ENCODE measurements at regions not wholly inside any gene's neighbourhood (a gene's known extent, or its start where the extent isn't known, plus 50 kb on each side); places are given as distances from the start of the nearest gene placed in this dataset.

GRCh38 chr10:80909254-80909653 is 371.6 kb downstream of the SH2D4B start:
- TF ChIP-seq CSDC2 (CRISPR knock-in tag; IDR thresholded peaks at IDR 0.05) (no peak), ZFP3 (CRISPR knock-in tag; IDR thresholded peaks at IDR 0.05) (no peak), ISL1 (CRISPR knock-in tag; IDR thresholded peaks at IDR 0.05) (no peak), ZNF8 (CRISPR knock-in tag; IDR thresholded peaks at IDR 0.05) (no peak), ZNF70 (CRISPR knock-in tag; IDR thresholded peaks at IDR 0.05) (no peak), GLIS3 (CRISPR knock-in tag; IDR thresholded peaks at IDR 0.05) (no peak), PATZ1 (CRISPR knock-in tag; IDR thresholded peaks at IDR 0.05; ENCODE audit: borderline replicate concordance) (no peak), CREB5 (CRISPR knock-in tag; IDR thresholded peaks at IDR 0.05; ENCODE audit: low read depth) (no peak), CSRNP3 (CRISPR knock-in tag; IDR thresholded peaks at IDR 0.05) (no peak), PPARA (CRISPR knock-in tag; IDR thresholded peaks at IDR 0.05; ENCODE audit: borderline replicate concordance) (no peak), TSHZ2 (CRISPR knock-in tag; IDR thresholded peaks at IDR 0.05) (no peak), OSR1 (CRISPR knock-in tag; IDR thresholded peaks at IDR 0.05) (no peak), POU6F1 (CRISPR knock-in tag; IDR thresholded peaks at IDR 0.05; ENCODE audit: borderline replicate concordance, low read depth) (no peak), ZNF565 (CRISPR knock-in tag; conservative IDR thresholded peaks at IDR 0.05; ENCODE audit: low read depth) (no peak), ESRRG (CRISPR knock-in tag; IDR thresholded peaks at IDR 0.05) (no peak), RARB (CRISPR knock-in tag; IDR thresholded peaks at IDR 0.05) (no peak), ZFP30 (CRISPR knock-in tag; IDR thresholded peaks at IDR 0.05) (no peak)
- ATAC-seq = no peak

GRCh38 chr10:80917636-80918035 is 379.9 kb downstream of the SH2D4B start:
- ATAC-seq = no peak
- TF ChIP-seq ISL1 (CRISPR knock-in tag; IDR thresholded peaks at IDR 0.05) = no peak
- TF ChIP-seq ZC3H10 (CRISPR knock-in tag; IDR thresholded peaks at IDR 0.05) = no peak
- no peak for TF ChIP-seq BACH2 (CRISPR knock-in tag; IDR thresholded peaks at IDR 0.05; ENCODE audit: borderline replicate concordance)
- no peak for TF ChIP-seq ZNF70 (CRISPR knock-in tag; IDR thresholded peaks at IDR 0.05)
- no peak for TF ChIP-seq ZFP3 (CRISPR knock-in tag; IDR thresholded peaks at IDR 0.05)
- TF ChIP-seq SNAI2 (CRISPR knock-in tag; IDR thresholded peaks at IDR 0.05) = no peak
- TF ChIP-seq ESRRG (CRISPR knock-in tag; IDR thresholded peaks at IDR 0.05) = no peak
- no peak for TF ChIP-seq ZNF8 (CRISPR knock-in tag; IDR thresholded peaks at IDR 0.05)
- no peak for TF ChIP-seq RARB (CRISPR knock-in tag; IDR thresholded peaks at IDR 0.05)
- TF ChIP-seq TCF4 (CRISPR knock-in tag; IDR thresholded peaks at IDR 0.05; ENCODE audit: borderline replicate concordance) = no peak
- TF ChIP-seq OSR1 (CRISPR knock-in tag; IDR thresholded peaks at IDR 0.05) = no peak
- no peak for TF ChIP-seq GLIS3 (CRISPR knock-in tag; IDR thresholded peaks at IDR 0.05)

- no peak for ATAC-seq
- TF ChIP-seq SNAI2 (CRISPR knock-in tag; IDR thresholded peaks at IDR 0.05) (no peak), ZNF70 (CRISPR knock-in tag; IDR thresholded peaks at IDR 0.05) (no peak), GLIS3 (CRISPR knock-in tag; IDR thresholded peaks at IDR 0.05) (no peak), CSDC2 (CRISPR knock-in tag; IDR thresholded peaks at IDR 0.05) (no peak), ZFP3 (CRISPR knock-in tag; IDR thresholded peaks at IDR 0.05) (no peak), BACH2 (CRISPR knock-in tag; IDR thresholded peaks at IDR 0.05; ENCODE audit: borderline replicate concordance) (no peak), RARB (CRISPR knock-in tag; IDR thresholded peaks at IDR 0.05) (no peak), ZNF8 (CRISPR knock-in tag; IDR thresholded peaks at IDR 0.05) (no peak), PATZ1 (CRISPR knock-in tag; IDR thresholded peaks at IDR 0.05; ENCODE audit: borderline replicate concordance) (no peak), ZNF565 (CRISPR knock-in tag; conservative IDR thresholded peaks at IDR 0.05; ENCODE audit: low read depth) (no peak), TOX (CRISPR knock-in tag; IDR thresholded peaks at IDR 0.05; ENCODE audit: borderline replicate concordance) (no peak), CSRNP3 (CRISPR knock-in tag; IDR thresholded peaks at IDR 0.05) (no peak), PPARA (CRISPR knock-in tag; IDR thresholded peaks at IDR 0.05; ENCODE audit: borderline replicate concordance) (no peak), TCF4 (CRISPR knock-in tag; IDR thresholded peaks at IDR 0.05; ENCODE audit: borderline replicate concordance) (no peak), POU6F1 (CRISPR knock-in tag; IDR thresholded peaks at IDR 0.05; ENCODE audit: borderline replicate concordance, low read depth) (no peak)
Observed at GRCh38 chr10:80921032-80921431, 383.3 kb downstream of the SH2D4B start.
